ENCODE measurements at regions not wholly inside any gene's neighbourhood (a gene's known extent, or its start where the extent isn't known, plus 50 kb on each side); places are given as distances from the start of the nearest gene placed in this dataset.

GRCh38 chr13:56198350-56198749 lies 942.4 kb upstream of the PRR20A start:
- DNase-seq (ENCODE audit: low read depth): no peak

GRCh38 chr13:56201834-56202233 lies 938.9 kb upstream of the PRR20A start:
- DNase-seq (ENCODE audit: low read depth): no peak

- DNase-seq (ENCODE audit: low read depth): no peak
Observed at GRCh38 chr13:56216221-56216620, 924.5 kb upstream of the PRR20A start.

- no peak for DNase-seq (ENCODE audit: low read depth)
Observed at GRCh38 chr13:56247692-56248091, 893.0 kb upstream of the PRR20A start.

GRCh38 chr13:56271686-56272085 lies 869.0 kb upstream of the PRR20A start:
- DNase-seq (ENCODE audit: low read depth): no peak

- no peak for DNase-seq (ENCODE audit: low read depth)
Observed at GRCh38 chr13:56283262-56283828, 857.4 kb upstream of the PRR20A start.

- no peak for DNase-seq (ENCODE audit: low read depth)
Observed at GRCh38 chr13:56299650-56300049, 841.1 kb upstream of the PRR20A start.

- DNase-seq (ENCODE audit: low read depth): no peak
Observed at GRCh38 chr13:56314765-56315164, 826.0 kb upstream of the PRR20A start.

GRCh38 chr13:56317841-56318240 lies 822.9 kb upstream of the PRR20A start:
- DNase-seq (ENCODE audit: low read depth): no peak

GRCh38 chr13:56332671-56333070 lies 808.0 kb upstream of the PRR20A start:
- no peak for DNase-seq (ENCODE audit: low read depth)

GRCh38 chr13:56335775-56336174 lies 804.9 kb upstream of the PRR20A start:
- no peak for DNase-seq (ENCODE audit: low read depth)

- no peak for DNase-seq (ENCODE audit: low read depth)
Observed at GRCh38 chr13:56338421-56338820, 802.3 kb upstream of the PRR20A start.

GRCh38 chr13:56347014-56347413 lies 793.7 kb upstream of the PRR20A start:
- no peak for DNase-seq (ENCODE audit: low read depth)

- no peak for DNase-seq (ENCODE audit: low read depth)
Observed at GRCh38 chr13:56349866-56350265, 790.9 kb upstream of the PRR20A start.

- DNase-seq (ENCODE audit: low read depth): no peak
Observed at GRCh38 chr13:56351041-56351440, 789.7 kb upstream of the PRR20A start.

GRCh38 chr13:56352361-56352760 lies 788.4 kb upstream of the PRR20A start:
- DNase-seq (ENCODE audit: low read depth): no peak

- no peak for DNase-seq (ENCODE audit: low read depth)
Observed at GRCh38 chr13:56352901-56353300, 787.8 kb upstream of the PRR20A start.

GRCh38 chr13:56356690-56357089 lies 784.0 kb upstream of the PRR20A start:
- DNase-seq (ENCODE audit: low read depth): no peak

GRCh38 chr13:56378566-56378965 lies 762.2 kb upstream of the PRR20A start:
- DNase-seq (ENCODE audit: low read depth): no peak

- no peak for DNase-seq (ENCODE audit: low read depth)
Observed at GRCh38 chr13:56393549-56393948, 747.2 kb upstream of the PRR20A start.

- no peak for DNase-seq (ENCODE audit: low read depth)
Observed at GRCh38 chr13:56396318-56396717, 744.4 kb upstream of the PRR20A start.

- no peak for DNase-seq (ENCODE audit: low read depth)
Observed at GRCh38 chr13:56400774-56401173, 739.9 kb upstream of the PRR20A start.

GRCh38 chr13:56412856-56413255 lies 727.9 kb upstream of the PRR20A start:
- no peak for DNase-seq (ENCODE audit: low read depth)

GRCh38 chr13:56424246-56424645 lies 716.5 kb upstream of the PRR20A start:
- DNase-seq (ENCODE audit: low read depth): no peak

Data from CMK (cell line).